Mesenchymal stem cell (in vitro differentiated cells and primary cell): ENCODE measurements at regions not wholly inside any gene's neighbourhood (a gene's known extent, or its start where the extent isn't known, plus 50 kb on each side); places are given as distances from the start of the nearest gene placed in this dataset.

Experiments
- DNase-seq: peaks from one replicate; pipeline ENCODE4 v3.0.0-alpha.2; 2013
- H2AFZ ChIP-seq: one replicate; pipeline ENCODE4 v1.6.1; 2013; ENCODE audit warnings: low read depth, mild to moderate bottlenecking, control low read depth, inconsistent platforms, low read length, moderate library complexity
- H2AK5ac ChIP-seq: 2 replicates; pipeline ENCODE4 v1.6.1; 2013; ENCODE audit warnings: low read length, moderate library complexity, mild to moderate bottlenecking, inconsistent platforms; ENCODE audit not compliant: severe bottlenecking
- H2BK120ac ChIP-seq: one replicate; pipeline ENCODE4 v1.6.1; 2013; ENCODE audit warnings: low read depth, mild to moderate bottlenecking, inconsistent platforms, low read length, moderate library complexity
- H2BK12ac ChIP-seq, 2 experiments: one replicate each; pipeline ENCODE4 v1.6.1; 2013; ENCODE audit warnings: inconsistent platforms in 2 of 2, low read length in 2 of 2, mild to moderate bottlenecking in 2 of 2, moderate library complexity in 2 of 2, control low read depth in 1 of 2
- H2BK15ac ChIP-seq: one replicate; pipeline ENCODE4 v1.6.1; 2013; ENCODE audit warnings: mild to moderate bottlenecking, low read depth, inconsistent platforms; ENCODE audit not compliant: poor library complexity, severe bottlenecking
- H2BK5ac ChIP-seq: 2 replicates; pipeline ENCODE4 v1.6.1; 2013; ENCODE audit warnings: low read depth, mild to moderate bottlenecking, low read length, control low read depth, inconsistent platforms; ENCODE audit not compliant: poor library complexity, severe bottlenecking
- H3K14ac ChIP-seq, 2 experiments: one replicate each; pipeline ENCODE4 v1.6.1; 2013; ENCODE audit warnings: inconsistent platforms in 2 of 2, low read length in 2 of 2, control low read depth in 1 of 2, mild to moderate bottlenecking in 1 of 2, moderate library complexity in 1 of 2
- H3K18ac ChIP-seq, 2 experiments: one replicate each; pipeline ENCODE4 v1.6.1; 2013; ENCODE audit warnings: inconsistent platforms in 2 of 2, low read length in 2 of 2, control low read depth in 1 of 2, low read depth in 1 of 2, mild to moderate bottlenecking in 1 of 2
- H3K23ac ChIP-seq, 2 experiments: one replicate each; pipeline ENCODE4 v1.6.1; 2013; ENCODE audit warnings: inconsistent platforms in 2 of 2, low read length in 2 of 2, mild to moderate bottlenecking in 2 of 2, moderate library complexity in 2 of 2, control low read depth in 1 of 2
- H3K27ac ChIP-seq: 2 replicates; pipeline ENCODE4 v1.5.1; 2013; ENCODE audit warnings: mild to moderate bottlenecking, moderate library complexity, low read length, control low read depth, inconsistent platforms; ENCODE audit not compliant: poor library complexity, severe bottlenecking
- H3K27me3 ChIP-seq, 2 experiments: 2 replicates each; pipeline versions ENCODE4 v1.6.1 to v1.7.0; 2013; ENCODE audit warnings: low read length in 2 of 2, mild to moderate bottlenecking in 2 of 2, moderate library complexity in 2 of 2, control low read depth in 1 of 2, inconsistent platforms in 1 of 2; ENCODE audit not compliant: control insufficient read depth in 1 of 2, insufficient read depth in 1 of 2
- H3K36me3 ChIP-seq, 2 experiments: 2 replicates each; pipeline versions ENCODE4 v1.6.1 to v1.7.0; 2013; ENCODE audit warnings: low read length in 2 of 2, control low read depth in 1 of 2, inconsistent platforms in 1 of 2, low read depth in 1 of 2, mild to moderate bottlenecking in 1 of 2; ENCODE audit not compliant: insufficient read depth in 2 of 2, control insufficient read depth in 1 of 2
- H3K4ac ChIP-seq, 2 experiments: one replicate each; pipeline ENCODE4 v1.6.1; 2013; ENCODE audit warnings: inconsistent platforms in 2 of 2, low read length in 2 of 2, mild to moderate bottlenecking in 2 of 2, moderate library complexity in 2 of 2, control low read depth in 1 of 2, low read depth in 1 of 2
- H3K4me1 ChIP-seq: 2 replicates; pipeline ENCODE4 v1.6.1; 2013; ENCODE audit warnings: low read depth, low read length, control low read depth; ENCODE audit not compliant: control insufficient read depth, insufficient read depth
- H3K4me2 ChIP-seq: 2 replicates; pipeline ENCODE4 v1.6.1; 2013; ENCODE audit warnings: low read length, mild to moderate bottlenecking, inconsistent platforms; ENCODE audit not compliant: poor library complexity, severe bottlenecking
- H3K4me3 ChIP-seq, 2 experiments: 2 replicates each; pipeline versions ENCODE4 v1.5.1 to v1.7.0; 2013; ENCODE audit warnings: low read length in 2 of 2, mild to moderate bottlenecking in 2 of 2, control low read depth in 1 of 2, low read depth in 1 of 2; ENCODE audit not compliant: insufficient read depth in 1 of 2
- H3K79me1 ChIP-seq: replicated peaks from 2 replicates; pipeline ENCODE4 v1.6.1; 2013; ENCODE audit warnings: mild to moderate bottlenecking, control low read depth, low read length, inconsistent platforms; ENCODE audit not compliant: poor library complexity, severe bottlenecking
- H3K9ac ChIP-seq: 2 replicates; pipeline ENCODE4 v1.7.0; 2013; ENCODE audit warnings: mild to moderate bottlenecking, low read length, moderate library complexity
- H3K9me3 ChIP-seq: 2 replicates; pipeline ENCODE4 v1.7.0; 2013; ENCODE audit warnings: mild to moderate bottlenecking, low read length; ENCODE audit not compliant: control insufficient read depth
- H4K8ac ChIP-seq: one replicate; pipeline ENCODE4 v1.6.1; 2013; ENCODE audit warnings: inconsistent platforms, mild to moderate bottlenecking, low read length, moderate library complexity
- H4K91ac ChIP-seq: one replicate; pipeline ENCODE4 v1.6.1; 2013; ENCODE audit warnings: mild to moderate bottlenecking, low read length, inconsistent platforms
- WGBS: methylation state at CpG from one replicate; pipeline ENCODE4 v1.1.7; 2013; ENCODE audit warnings: mixed read lengths; 5-methylcytosine and 5-hydroxymethylcytosine counted together

GRCh38 chr2:128547667-128548066 lies 229.0 kb upstream of the HS6ST1 start:
- H2AFZ ChIP-seq, result no peak overlapping the region
- DNase-seq, result no peak
- no peak overlapping the region for H4K91ac ChIP-seq
- 64% methylated on average over 3 of the region's 3 CpGs for WGBS
- H3K27me3 ChIP-seq, result no peaks in the 10 kb centered on the region
- H3K79me1 ChIP-seq, result no peaks in the 10 kb centered on the region
- H4K8ac ChIP-seq, result no peak overlapping the region
- H3K36me3 ChIP-seq, result no peaks in the 10 kb centered on the region
- no peak overlapping the region for H2AK5ac ChIP-seq
- no peak overlapping the region for H2BK120ac ChIP-seq
- H3K27ac ChIP-seq, result no peak overlapping the region
- no peak overlapping the region for H3K23ac ChIP-seq
- H3K4me3 ChIP-seq, result no peak overlapping the region
- H2BK12ac ChIP-seq, result no peak overlapping the region
- H3K4ac ChIP-seq, result no peak overlapping the region
- H3K9me3 ChIP-seq, result peaks cover 3% of the 10 kb centered on the region
- H3K18ac ChIP-seq, result peak overlapping the region in 1 of 2 experiments; percentile 14
- H3K14ac ChIP-seq, result no peak overlapping the region
- H3K4me1 ChIP-seq, result peaks cover 26% of the 10 kb centered on the region
- no peak overlapping the region for H2BK15ac ChIP-seq
- H3K4me2 ChIP-seq, result no peak overlapping the region
- no peak overlapping the region for H2BK5ac ChIP-seq
- no peak overlapping the region for H3K9ac ChIP-seq

GRCh38 chr2:128548461-128548891 lies 229.8 kb upstream of the HS6ST1 start:
- Histone ChIP-seq H2BK5ac (no peak overlapping the region), H3K23ac (peak overlapping the region in 1 of 2 experiments; percentile 11), H3K9ac (no peak overlapping the region), H3K27me3 (no peaks in the 10 kb centered on the region), H3K27ac (no peak overlapping the region), H2AK5ac (no peak overlapping the region), H4K91ac (peak overlapping the region; percentile 1), H2AFZ (no peak overlapping the region), H3K18ac (peak overlapping the region in 1 of 2 experiments; percentile 46), H3K4me3 (no peak overlapping the region), H3K36me3 (no peaks in the 10 kb centered on the region), H3K14ac (no peak overlapping the region), H3K79me1 (no peaks in the 10 kb centered on the region), H3K4me1 (peaks cover 26% of the 10 kb centered on the region), H3K4me2 (no peak overlapping the region), H4K8ac (no peak overlapping the region), H3K4ac (no peak overlapping the region), H2BK12ac (no peak overlapping the region), H2BK15ac (no peak overlapping the region), H2BK120ac (no peak overlapping the region), H3K9me3 (peaks cover 3% of the 10 kb centered on the region)
- DNase-seq, result no peak
- 95% methylated on average over 9 of the region's 9 CpGs for WGBS

GRCh38 chr2:128549094-128549493 lies 230.4 kb upstream of the HS6ST1 start:
- no peak overlapping the region for H4K91ac ChIP-seq
- H3K27me3 ChIP-seq, result no peaks in the 10 kb centered on the region
- peaks cover 3% of the 10 kb centered on the region for H3K9me3 ChIP-seq
- H3K9ac ChIP-seq, result no peak overlapping the region
- no peak overlapping the region for H2BK120ac ChIP-seq
- peaks cover 26% of the 10 kb centered on the region for H3K4me1 ChIP-seq
- 94% methylated on average over 4 of the region's 5 CpGs for WGBS
- H3K14ac ChIP-seq, result no peak overlapping the region
- no peak overlapping the region for H3K4me3 ChIP-seq
- no peak overlapping the region for H2AK5ac ChIP-seq
- DNase-seq, result no peak
- no peak overlapping the region for H3K27ac ChIP-seq
- H3K4me2 ChIP-seq, result no peak overlapping the region
- peak overlapping the region in 1 of 2 experiments; percentile 34 for H2BK12ac ChIP-seq
- H2BK15ac ChIP-seq, result peak overlapping the region; percentile 13
- no peak overlapping the region for H2BK5ac ChIP-seq
- peak overlapping the region in 1 of 2 experiments; percentile 34 for H3K4ac ChIP-seq
- no peak overlapping the region for H3K18ac ChIP-seq
- no peaks in the 10 kb centered on the region for H3K79me1 ChIP-seq
- H2AFZ ChIP-seq, result no peak overlapping the region
- H4K8ac ChIP-seq, result no peak overlapping the region
- H3K36me3 ChIP-seq, result no peaks in the 10 kb centered on the region
- H3K23ac ChIP-seq, result no peak overlapping the region

DNA sequence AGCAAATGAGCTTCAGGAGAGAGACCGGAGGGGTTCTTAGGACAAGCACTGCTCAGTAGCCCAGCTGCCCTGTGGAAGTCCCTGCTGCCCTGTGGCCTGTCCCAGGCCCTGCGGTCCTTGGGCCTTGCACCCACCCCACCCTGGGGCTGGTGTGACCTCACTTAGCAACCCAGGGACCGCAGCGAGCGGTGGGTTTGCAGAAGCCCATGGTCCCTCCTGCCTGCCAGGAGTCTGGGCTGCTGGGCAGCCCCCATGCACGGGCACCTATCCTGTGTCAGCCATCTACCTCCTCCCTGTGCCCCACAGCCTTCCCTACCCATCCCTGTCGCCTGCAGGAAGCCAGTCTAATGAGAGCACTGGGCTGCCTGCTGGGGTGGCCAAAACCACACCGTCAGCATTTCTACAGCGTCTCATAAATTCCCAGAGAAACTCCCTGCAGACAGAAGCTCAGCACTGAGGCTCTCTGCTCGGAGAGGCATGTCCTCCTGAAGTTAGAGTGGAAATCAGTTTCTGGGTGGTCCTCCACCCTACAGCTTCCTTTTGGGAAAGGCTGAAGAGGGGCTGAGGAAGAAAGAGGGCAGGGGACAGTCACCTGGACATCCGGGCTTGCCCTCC lies 231.1 kb upstream of the HS6ST1 start:
- Histone ChIP-seq H3K79me1 (no peaks in the 10 kb centered on the region), H4K8ac (peak overlapping the region; percentile 46), H2BK12ac (peak overlapping the region in 1 of 2 experiments; percentile 83), H4K91ac (peak overlapping the region; percentile 66), H3K27me3 (no peaks in the 10 kb centered on the region), H3K9me3 (peaks cover 8% of the 10 kb centered on the region), H2AFZ (no peak overlapping the region), H3K36me3 (no peaks in the 10 kb centered on the region), H2BK5ac (no peak overlapping the region), H2AK5ac (no peak overlapping the region), H3K9ac (peak overlapping the region; percentile 10), H3K23ac (no peak overlapping the region), H2BK15ac (no peak overlapping the region), H3K18ac (peak overlapping the region; percentile 50 to 57), H3K27ac (no peak overlapping the region), H3K4me3 (no peak overlapping the region), H3K4me2 (no peak overlapping the region), H2BK120ac (no peak overlapping the region), H3K14ac (no peak overlapping the region), H3K4ac (peak overlapping the region in 1 of 2 experiments; percentile 7), H3K4me1 (peaks cover 26% of the 10 kb centered on the region)
- WGBS, result 78% methylated on average over 8 of the region's 11 CpGs
- DNase-seq, result peak; percentile 42
